WTC11 (cell line): ENCODE measurements at regions not wholly inside any gene's neighbourhood (a gene's known extent, or its start where the extent isn't known, plus 50 kb on each side); places are given as distances from the start of the nearest gene placed in this dataset.

Experiments used
- ATAC-seq: fragments of 200-7000 bp; cut with Tn5 transposase; 2 replicates; pipeline ENCODE4 v1.10.0; 2021; ENCODE audit warnings: mild to moderate bottlenecking, moderate library complexity
- CTCF ChIA-PET: fragments of 300-600 bp; sonication (Branson Sonifier 250); formaldehyde crosslinking; loops from one replicate; lab custom pipeline; 2021; ENCODE audit warnings: antibody characterized with exemption; lab: Charles Lee
- POLR2A ChIA-PET: fragments of 350-600 bp; sonication (Branson Sonifier 250); formaldehyde crosslinking; loops from one replicate; lab custom pipeline; 2021; ENCODE audit warnings: antibody characterized with exemption; lab: Charles Lee
- DNase-seq: peaks from one replicate; pipeline ENCODE4 v3.0.0; 2021; ENCODE audit warnings: low spot score
- H3K27ac Mint-ChIP-seq: 2 replicates; pipeline ENCODE4 v1.8.0; 2021; ENCODE audit warnings: mixed read lengths
- H3K27me3 Mint-ChIP-seq: 2 replicates; pipeline ENCODE4 v1.8.0; 2021; ENCODE audit warnings: low read depth, mild to moderate bottlenecking, moderate library complexity, mixed read lengths
- H3K36me3 Mint-ChIP-seq: 2 replicates; pipeline ENCODE4 v1.8.0; 2021; ENCODE audit warnings: mixed read lengths
- H3K4me1 Mint-ChIP-seq: 2 replicates; pipeline ENCODE4 v1.8.0; 2022; ENCODE audit warnings: mixed read lengths
- H3K4me3 Mint-ChIP-seq: 2 replicates; pipeline ENCODE4 v1.8.0; 2021; ENCODE audit warnings: mild to moderate bottlenecking, moderate library complexity, mixed read lengths
- H3K9me3 Mint-ChIP-seq: 2 replicates; pipeline ENCODE4 v1.8.0; 2021; ENCODE audit warnings: mixed read lengths
- HMGA2 ChIP-seq: fragments of 250-450 bp; sonication (Bioruptor Pico); IDR thresholded peaks from 2 replicates; pipeline ENCODE4 v1.4.0; 2021; ENCODE audit warnings: mild to moderate bottlenecking, moderate library complexity
- JUN ChIP-seq: sonication (generic); formaldehyde crosslinking; IDR thresholded peaks from 2 replicates; pipeline ENCODE4 v1.8.0; 2023; ENCODE audit warnings: mild to moderate bottlenecking, missing genetic modification reagents
- NR2C2 ChIP-seq: sonication (generic); formaldehyde crosslinking; IDR thresholded peaks from 2 replicates; pipeline ENCODE4 v1.8.0; 2022; ENCODE audit warnings: mild to moderate bottlenecking, missing genetic modification reagents
- TEAD1 ChIP-seq: sonication (generic); formaldehyde crosslinking; IDR thresholded peaks from 2 replicates; pipeline ENCODE4 v1.8.0; 2022; ENCODE audit warnings: mild to moderate bottlenecking, missing genetic modification reagents
- ZNF263 ChIP-seq: sonication (generic); formaldehyde crosslinking; IDR thresholded peaks from 2 replicates; pipeline ENCODE4 v1.8.1; 2022; ENCODE audit warnings: low read depth, mild to moderate bottlenecking, moderate library complexity, missing genetic modification reagents
- ZNF416 ChIP-seq: fragments of 250-450 bp; sonication (Bioruptor Pico); IDR thresholded peaks from 2 replicates; pipeline ENCODE4 v1.9.0; 2021; ENCODE audit warnings: mild to moderate bottlenecking, inconsistent platforms
- TF ChIP-seq, protein P1 (sequence below): sonication (generic); formaldehyde crosslinking; IDR thresholded peaks from 2 replicates; pipeline ENCODE4 v1.8.0; 2022; ENCODE audit warnings: mild to moderate bottlenecking, missing genetic modification reagents
- TF ChIP-seq, protein P2 (sequence below): sonication (generic); formaldehyde crosslinking; IDR thresholded peaks from 2 replicates; pipeline ENCODE4 v1.8.0; 2022; ENCODE audit warnings: missing genetic modification reagents
- TF ChIP-seq, protein P3 (sequence below): sonication (generic); formaldehyde crosslinking; IDR thresholded peaks from 2 replicates; pipeline ENCODE4 v1.8.1; 2023; ENCODE audit warnings: mild to moderate bottlenecking, missing genetic modification reagents
- TF ChIP-seq, protein P4 (sequence below): sonication (generic); formaldehyde crosslinking; IDR thresholded peaks from 2 replicates; pipeline ENCODE4 v1.8.0; 2022; ENCODE audit warnings: mild to moderate bottlenecking, missing genetic modification reagents
- TF ChIP-seq, protein P5 (sequence below): sonication (generic); formaldehyde crosslinking; IDR thresholded peaks from 2 replicates; pipeline ENCODE4 v1.8.1; 2023; ENCODE audit warnings: mild to moderate bottlenecking, missing genetic modification reagents, borderline replicate concordance
- TF ChIP-seq, protein P6 (sequence below): sonication (generic); formaldehyde crosslinking; conservative IDR thresholded peaks from 2 replicates; pipeline ENCODE4 v1.8.1; 2023; ENCODE audit warnings: mild to moderate bottlenecking, low read depth, missing genetic modification reagents, moderate library complexity
- TF ChIP-seq, protein P7 (sequence below): sonication (generic); formaldehyde crosslinking; IDR thresholded peaks from 2 replicates; pipeline ENCODE4 v1.8.0; 2022; ENCODE audit warnings: mild to moderate bottlenecking, missing genetic modification reagents

DNA sequence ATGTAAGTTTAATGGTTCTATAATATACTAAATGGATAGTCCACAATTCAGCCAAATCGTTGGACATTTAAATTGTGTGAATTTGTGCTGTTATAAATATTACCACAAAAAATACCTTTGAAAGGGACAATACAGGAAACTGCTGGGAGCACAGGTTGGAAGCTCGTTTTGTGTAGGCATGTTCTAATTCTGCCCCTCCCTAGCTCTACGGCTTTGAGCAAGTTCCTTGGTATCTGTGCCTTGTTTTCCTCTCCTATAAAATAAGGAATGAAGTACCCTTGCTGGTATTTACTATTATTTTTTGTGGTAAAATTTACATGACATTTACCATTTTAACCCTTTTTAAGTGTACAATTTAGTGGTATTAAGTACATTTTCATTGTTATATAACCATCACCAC, 102.6 kb upstream of the SLC7A1 start:
- ATAC-seq = no peak
- TF ChIP-seq JUN (no peak), TEAD1 (CRISPR knock-in tag) (no peak)
- TF ChIP-seq, protein P1, sequence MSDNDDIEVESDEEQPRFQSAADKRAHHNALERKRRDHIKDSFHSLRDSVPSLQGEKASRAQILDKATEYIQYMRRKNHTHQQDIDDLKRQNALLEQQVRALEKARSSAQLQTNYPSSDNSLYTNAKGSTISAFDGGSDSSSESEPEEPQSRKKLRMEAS (CRISPR knock-in tag) = no peak
- TF ChIP-seq, protein P2, sequence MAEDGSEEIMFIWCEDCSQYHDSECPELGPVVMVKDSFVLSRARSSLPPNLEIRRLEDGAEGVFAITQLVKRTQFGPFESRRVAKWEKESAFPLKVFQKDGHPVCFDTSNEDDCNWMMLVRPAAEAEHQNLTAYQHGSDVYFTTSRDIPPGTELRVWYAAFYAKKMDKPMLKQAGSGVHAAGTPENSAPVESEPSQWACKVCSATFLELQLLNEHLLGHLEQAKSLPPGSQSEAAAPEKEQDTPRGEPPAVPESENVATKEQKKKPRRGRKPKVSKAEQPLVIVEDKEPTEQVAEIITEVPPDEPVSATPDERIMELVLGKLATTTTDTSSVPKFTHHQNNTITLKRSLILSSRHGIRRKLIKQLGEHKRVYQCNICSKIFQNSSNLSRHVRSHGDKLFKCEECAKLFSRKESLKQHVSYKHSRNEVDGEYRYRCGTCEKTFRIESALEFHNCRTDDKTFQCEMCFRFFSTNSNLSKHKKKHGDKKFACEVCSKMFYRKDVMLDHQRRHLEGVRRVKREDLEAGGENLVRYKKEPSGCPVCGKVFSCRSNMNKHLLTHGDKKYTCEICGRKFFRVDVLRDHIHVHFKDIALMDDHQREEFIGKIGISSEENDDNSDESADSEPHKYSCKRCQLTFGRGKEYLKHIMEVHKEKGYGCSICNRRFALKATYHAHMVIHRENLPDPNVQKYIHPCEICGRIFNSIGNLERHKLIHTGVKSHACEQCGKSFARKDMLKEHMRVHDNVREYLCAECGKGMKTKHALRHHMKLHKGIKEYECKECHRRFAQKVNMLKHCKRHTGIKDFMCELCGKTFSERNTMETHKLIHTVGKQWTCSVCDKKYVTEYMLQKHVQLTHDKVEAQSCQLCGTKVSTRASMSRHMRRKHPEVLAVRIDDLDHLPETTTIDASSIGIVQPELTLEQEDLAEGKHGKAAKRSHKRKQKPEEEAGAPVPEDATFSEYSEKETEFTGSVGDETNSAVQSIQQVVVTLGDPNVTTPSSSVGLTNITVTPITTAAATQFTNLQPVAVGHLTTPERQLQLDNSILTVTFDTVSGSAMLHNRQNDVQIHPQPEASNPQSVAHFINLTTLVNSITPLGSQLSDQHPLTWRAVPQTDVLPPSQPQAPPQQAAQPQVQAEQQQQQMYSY (CRISPR knock-in tag) = no peak
- H3K9me3 Mint-ChIP-seq = peaks cover 7% of the 10 kb centered on the region
- H3K4me3 Mint-ChIP-seq = no peak overlapping the region
- no peak overlapping the region for H3K27ac Mint-ChIP-seq
- DNase-seq = no peak
- H3K27me3 Mint-ChIP-seq = no peaks in the 10 kb centered on the region
- ChIA-PET POLR2A (no interaction called here), CTCF (interaction anchor here (1.4 to 1.5 kb wide), 3 partner anchors 10 to 190 kb away, joined by 3 to 5 read pairs (median 4); no protein-coding TSS in a partner anchor)
- no peaks in the 10 kb centered on the region for H3K36me3 Mint-ChIP-seq
- H3K4me1 Mint-ChIP-seq = peaks cover 7% of the 10 kb centered on the region

DNA sequence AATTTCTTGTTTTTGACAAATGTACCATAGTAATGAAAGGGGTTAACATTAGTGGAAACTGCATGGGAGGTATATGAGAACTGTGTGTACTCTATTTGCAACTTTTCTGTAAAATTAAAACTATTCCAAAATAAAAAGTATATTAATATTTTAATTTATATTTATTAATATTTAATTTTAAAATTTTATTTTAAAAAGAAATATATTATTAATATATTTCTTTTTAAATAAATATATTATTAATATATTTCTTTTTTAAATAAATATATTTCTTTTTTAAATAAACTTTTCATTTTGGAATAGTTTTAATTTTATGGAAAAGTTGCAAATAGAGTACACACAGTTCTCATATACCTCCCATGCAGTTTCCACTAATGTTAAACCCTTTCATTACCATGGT, 101.1 kb upstream of the SLC7A1 start:
- Mint-ChIP-seq H3K36me3 (no peaks in the 10 kb centered on the region), H3K27me3 (no peaks in the 10 kb centered on the region), H3K4me3 (no peak overlapping the region), H3K9me3 (peaks cover 7% of the 10 kb centered on the region), H3K4me1 (peaks cover 5% of the 10 kb centered on the region), H3K27ac (no peak overlapping the region)
- ChIA-PET POLR2A (no interaction called here), CTCF (interaction anchor here (1.7 kb wide), 1 partner anchor 189 kb away, joined by 4 read pairs; no protein-coding TSS in a partner anchor)
- TF ChIP-seq HMGA2 (CRISPR knock-in tag) (peak; percentile 99; the same call in 1 of the 2 replicates), ZNF416 (CRISPR knock-in tag) (no peak)
- DNase-seq = no peak
- no peak for ATAC-seq

DNA sequence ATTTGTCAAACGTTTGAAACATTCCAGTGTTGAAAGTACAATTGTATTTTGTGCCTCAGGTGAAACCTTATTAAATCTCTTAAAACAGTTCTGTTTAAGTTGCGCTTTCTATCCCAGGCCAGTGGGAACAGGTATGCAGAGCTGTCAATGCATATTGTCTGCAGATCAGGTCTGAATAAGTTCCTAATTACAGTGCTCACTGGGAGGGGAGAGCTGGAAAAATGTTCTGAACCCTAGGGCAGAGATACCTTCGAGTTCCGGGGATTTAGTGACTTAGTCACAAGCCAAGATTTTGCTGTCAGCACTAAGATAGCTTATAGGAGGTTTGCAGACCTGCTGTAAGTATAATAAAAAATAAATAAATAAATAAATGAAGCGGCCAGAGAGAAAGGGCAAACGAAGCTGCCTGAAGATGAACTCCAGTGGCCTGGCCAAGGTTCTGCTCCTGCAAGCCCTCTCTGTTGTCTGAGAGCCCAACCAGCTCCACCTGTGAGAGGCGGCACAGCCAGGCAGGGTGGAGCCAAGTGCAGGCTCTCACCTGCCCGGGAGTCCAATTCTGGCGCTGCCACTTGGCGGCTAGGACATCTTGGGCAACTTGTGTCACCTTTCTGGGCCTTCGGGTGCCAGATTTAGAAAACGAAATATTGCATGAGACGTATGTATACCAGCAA, 97.9 kb upstream of the SLC7A1 start:
- H3K4me3 Mint-ChIP-seq = no peak overlapping the region
- DNase-seq (no peak), ATAC-seq (no peak)
- TF ChIP-seq, protein P3, sequence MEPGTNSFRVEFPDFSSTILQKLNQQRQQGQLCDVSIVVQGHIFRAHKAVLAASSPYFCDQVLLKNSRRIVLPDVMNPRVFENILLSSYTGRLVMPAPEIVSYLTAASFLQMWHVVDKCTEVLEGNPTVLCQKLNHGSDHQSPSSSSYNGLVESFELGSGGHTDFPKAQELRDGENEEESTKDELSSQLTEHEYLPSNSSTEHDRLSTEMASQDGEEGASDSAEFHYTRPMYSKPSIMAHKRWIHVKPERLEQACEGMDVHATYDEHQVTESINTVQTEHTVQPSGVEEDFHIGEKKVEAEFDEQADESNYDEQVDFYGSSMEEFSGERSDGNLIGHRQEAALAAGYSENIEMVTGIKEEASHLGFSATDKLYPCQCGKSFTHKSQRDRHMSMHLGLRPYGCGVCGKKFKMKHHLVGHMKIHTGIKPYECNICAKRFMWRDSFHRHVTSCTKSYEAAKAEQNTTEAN = no peak
- TF ChIP-seq, protein P4, sequence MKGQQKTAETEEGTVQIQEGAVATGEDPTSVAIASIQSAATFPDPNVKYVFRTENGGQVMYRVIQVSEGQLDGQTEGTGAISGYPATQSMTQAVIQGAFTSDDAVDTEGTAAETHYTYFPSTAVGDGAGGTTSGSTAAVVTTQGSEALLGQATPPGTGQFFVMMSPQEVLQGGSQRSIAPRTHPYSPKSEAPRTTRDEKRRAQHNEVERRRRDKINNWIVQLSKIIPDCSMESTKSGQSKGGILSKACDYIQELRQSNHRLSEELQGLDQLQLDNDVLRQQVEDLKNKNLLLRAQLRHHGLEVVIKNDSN (CRISPR knock-in tag) = no peak
- TF ChIP-seq, protein P5, sequence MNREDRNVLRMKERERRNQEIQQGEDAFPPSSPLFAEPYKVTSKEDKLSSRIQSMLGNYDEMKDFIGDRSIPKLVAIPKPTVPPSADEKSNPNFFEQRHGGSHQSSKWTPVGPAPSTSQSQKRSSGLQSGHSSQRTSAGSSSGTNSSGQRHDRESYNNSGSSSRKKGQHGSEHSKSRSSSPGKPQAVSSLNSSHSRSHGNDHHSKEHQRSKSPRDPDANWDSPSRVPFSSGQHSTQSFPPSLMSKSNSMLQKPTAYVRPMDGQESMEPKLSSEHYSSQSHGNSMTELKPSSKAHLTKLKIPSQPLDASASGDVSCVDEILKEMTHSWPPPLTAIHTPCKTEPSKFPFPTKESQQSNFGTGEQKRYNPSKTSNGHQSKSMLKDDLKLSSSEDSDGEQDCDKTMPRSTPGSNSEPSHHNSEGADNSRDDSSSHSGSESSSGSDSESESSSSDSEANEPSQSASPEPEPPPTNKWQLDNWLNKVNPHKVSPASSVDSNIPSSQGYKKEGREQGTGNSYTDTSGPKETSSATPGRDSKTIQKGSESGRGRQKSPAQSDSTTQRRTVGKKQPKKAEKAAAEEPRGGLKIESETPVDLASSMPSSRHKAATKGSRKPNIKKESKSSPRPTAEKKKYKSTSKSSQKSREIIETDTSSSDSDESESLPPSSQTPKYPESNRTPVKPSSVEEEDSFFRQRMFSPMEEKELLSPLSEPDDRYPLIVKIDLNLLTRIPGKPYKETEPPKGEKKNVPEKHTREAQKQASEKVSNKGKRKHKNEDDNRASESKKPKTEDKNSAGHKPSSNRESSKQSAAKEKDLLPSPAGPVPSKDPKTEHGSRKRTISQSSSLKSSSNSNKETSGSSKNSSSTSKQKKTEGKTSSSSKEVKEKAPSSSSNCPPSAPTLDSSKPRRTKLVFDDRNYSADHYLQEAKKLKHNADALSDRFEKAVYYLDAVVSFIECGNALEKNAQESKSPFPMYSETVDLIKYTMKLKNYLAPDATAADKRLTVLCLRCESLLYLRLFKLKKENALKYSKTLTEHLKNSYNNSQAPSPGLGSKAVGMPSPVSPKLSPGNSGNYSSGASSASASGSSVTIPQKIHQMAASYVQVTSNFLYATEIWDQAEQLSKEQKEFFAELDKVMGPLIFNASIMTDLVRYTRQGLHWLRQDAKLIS (CRISPR knock-in tag) = no peak
- TF ChIP-seq, protein P6, sequence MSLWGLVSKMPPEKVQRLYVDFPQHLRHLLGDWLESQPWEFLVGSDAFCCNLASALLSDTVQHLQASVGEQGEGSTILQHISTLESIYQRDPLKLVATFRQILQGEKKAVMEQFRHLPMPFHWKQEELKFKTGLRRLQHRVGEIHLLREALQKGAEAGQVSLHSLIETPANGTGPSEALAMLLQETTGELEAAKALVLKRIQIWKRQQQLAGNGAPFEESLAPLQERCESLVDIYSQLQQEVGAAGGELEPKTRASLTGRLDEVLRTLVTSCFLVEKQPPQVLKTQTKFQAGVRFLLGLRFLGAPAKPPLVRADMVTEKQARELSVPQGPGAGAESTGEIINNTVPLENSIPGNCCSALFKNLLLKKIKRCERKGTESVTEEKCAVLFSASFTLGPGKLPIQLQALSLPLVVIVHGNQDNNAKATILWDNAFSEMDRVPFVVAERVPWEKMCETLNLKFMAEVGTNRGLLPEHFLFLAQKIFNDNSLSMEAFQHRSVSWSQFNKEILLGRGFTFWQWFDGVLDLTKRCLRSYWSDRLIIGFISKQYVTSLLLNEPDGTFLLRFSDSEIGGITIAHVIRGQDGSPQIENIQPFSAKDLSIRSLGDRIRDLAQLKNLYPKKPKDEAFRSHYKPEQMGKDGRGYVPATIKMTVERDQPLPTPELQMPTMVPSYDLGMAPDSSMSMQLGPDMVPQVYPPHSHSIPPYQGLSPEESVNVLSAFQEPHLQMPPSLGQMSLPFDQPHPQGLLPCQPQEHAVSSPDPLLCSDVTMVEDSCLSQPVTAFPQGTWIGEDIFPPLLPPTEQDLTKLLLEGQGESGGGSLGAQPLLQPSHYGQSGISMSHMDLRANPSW (CRISPR knock-in tag) = no peak
- TF ChIP-seq, protein P7, sequence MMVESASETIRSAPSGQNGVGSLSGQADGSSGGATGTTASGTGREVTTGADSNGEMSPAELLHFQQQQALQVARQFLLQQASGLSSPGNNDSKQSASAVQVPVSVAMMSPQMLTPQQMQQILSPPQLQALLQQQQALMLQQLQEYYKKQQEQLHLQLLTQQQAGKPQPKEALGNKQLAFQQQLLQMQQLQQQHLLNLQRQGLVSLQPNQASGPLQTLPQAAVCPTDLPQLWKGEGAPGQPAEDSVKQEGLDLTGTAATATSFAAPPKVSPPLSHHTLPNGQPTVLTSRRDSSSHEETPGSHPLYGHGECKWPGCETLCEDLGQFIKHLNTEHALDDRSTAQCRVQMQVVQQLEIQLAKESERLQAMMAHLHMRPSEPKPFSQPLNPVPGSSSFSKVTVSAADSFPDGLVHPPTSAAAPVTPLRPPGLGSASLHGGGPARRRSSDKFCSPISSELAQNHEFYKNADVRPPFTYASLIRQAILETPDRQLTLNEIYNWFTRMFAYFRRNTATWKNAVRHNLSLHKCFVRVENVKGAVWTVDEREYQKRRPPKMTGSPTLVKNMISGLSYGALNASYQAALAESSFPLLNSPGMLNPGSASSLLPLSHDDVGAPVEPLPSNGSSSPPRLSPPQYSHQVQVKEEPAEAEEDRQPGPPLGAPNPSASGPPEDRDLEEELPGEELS = no peak
- TF ChIP-seq ZNF263 (CRISPR knock-in tag) (no peak), NR2C2 (no peak)
- H3K9me3 Mint-ChIP-seq = peaks cover 7% of the 10 kb centered on the region
- peaks cover 5% of the 10 kb centered on the region for H3K4me1 Mint-ChIP-seq
- H3K27ac Mint-ChIP-seq = no peak overlapping the region
- no peaks in the 10 kb centered on the region for H3K36me3 Mint-ChIP-seq
- POLR2A ChIA-PET = no interaction called here
- CTCF ChIA-PET = interaction anchor here (1.2 kb wide), 1 partner anchor 20 kb away, joined by 3 read pairs; no protein-coding TSS in a partner anchor
- H3K27me3 Mint-ChIP-seq = no peaks in the 10 kb centered on the region
